Large intestine (tissue), 3 donors: ENCODE measurements at regions not wholly inside any gene's neighbourhood (a gene's known extent, or its start where the extent isn't known, plus 50 kb on each side); places are given as distances from the start of the nearest gene placed in this dataset.
"Not testable (repeated sequence)": the region's sequence is repeated elsewhere in the genome, so short reads cannot be mapped to it uniquely, and the experiment has no call there.

Experiments used
- DNase-seq, 2 donors: peaks; one replicate each; pipeline versions ENCODE4 v3.0.0 to v3.0.0-alpha.2; 2013
- H3K27ac ChIP-seq: one replicate; pipeline ENCODE4 v1.5.1; 2013; ENCODE audit warnings: low read length
- H3K27me3 ChIP-seq: 2 replicates; pipeline ENCODE4 v1.6.1; 2013; ENCODE audit warnings: low read length; ENCODE audit not compliant: control insufficient read depth, insufficient read depth
- H3K36me3 ChIP-seq: 2 replicates; pipeline ENCODE4 v1.6.1; 2013; ENCODE audit warnings: low read length; ENCODE audit not compliant: control insufficient read depth, insufficient read depth
- H3K4me1 ChIP-seq: one replicate; pipeline ENCODE4 v1.6.1; 2013; ENCODE audit warnings: low read length; ENCODE audit not compliant: control insufficient read depth, insufficient read depth
- H3K4me3 ChIP-seq: one replicate; pipeline ENCODE4 v1.5.1; 2013; ENCODE audit warnings: low read length
- H3K9me3 ChIP-seq: one replicate; pipeline ENCODE4 v1.6.1; 2013; ENCODE audit warnings: mild to moderate bottlenecking, low read depth, low read length, moderate library complexity; ENCODE audit not compliant: control insufficient read depth
- WGBS: methylation state at CpG from one replicate; pipeline ENCODE4 v1.1.5; 2013; ENCODE audit warnings: low lambda C conversion rate; ENCODE audit not compliant: insufficient coverage; 5-methylcytosine and 5-hydroxymethylcytosine counted together

- WGBS: no CpG with 5 or more reads among the region's 3 CpGs
- Histone ChIP-seq H3K36me3 (no peaks in the 10 kb centered on the region), H3K4me3 (no peak overlapping the region)
These were observed 69.4 kb upstream of the GAS1 start for GRCh38 chr9:87016681-87017080.

GRCh38 chr9:87020169-87020950 lies 73.1 kb upstream of the GAS1 start:
- WGBS: no CpG with 5 or more reads among the region's 4 CpGs
- Histone ChIP-seq H3K27me3 (no peaks in the 10 kb centered on the region), H3K4me1 (no peaks in the 10 kb centered on the region), H3K36me3 (no peaks in the 10 kb centered on the region), H3K4me3 (no peak overlapping the region), H3K27ac (no peak overlapping the region), H3K9me3 (no peaks in the 10 kb centered on the region)
- peak in 1 of 2 donors; percentile 26 for DNase-seq

More at GRCh38 chr9:87016681-87017080, 69.4 kb upstream of the GAS1 start:
- no peak for DNase-seq
- Histone ChIP-seq H3K4me1 (no peaks in the 10 kb centered on the region), H3K27ac (no peak overlapping the region), H3K27me3 (no peaks in the 10 kb centered on the region), H3K9me3 (no peaks in the 10 kb centered on the region)

- Histone ChIP-seq H3K4me3 (no peak overlapping the region), H3K27me3 (no peaks in the 10 kb centered on the region), H3K36me3 (no peaks in the 10 kb centered on the region), H3K4me1 (no peaks in the 10 kb centered on the region), H3K9me3 (no peaks in the 10 kb centered on the region), H3K27ac (no peak overlapping the region)
- no peak for DNase-seq
- 71% methylated on average over 1 of the region's 1 CpG for WGBS
These were observed 74.9 kb upstream of the GAS1 start for GRCh38 chr9:87022178-87022577.

- Histone ChIP-seq H3K9me3 (no peaks in the 10 kb centered on the region), H3K36me3 (no peaks in the 10 kb centered on the region), H3K4me1 (no peaks in the 10 kb centered on the region), H3K27ac (no peak overlapping the region), H3K4me3 (no peak overlapping the region), H3K27me3 (no peaks in the 10 kb centered on the region)
- no peak for DNase-seq
These were observed 78.9 kb upstream of the GAS1 start for GRCh38 chr9:87026204-87026603.

GRCh38 chr9:87028836-87029235 lies 81.5 kb upstream of the GAS1 start:
- not testable (repeated sequence) for H3K9me3 ChIP-seq, H3K4me1 ChIP-seq, DNase-seq, H3K27ac ChIP-seq, H3K27me3 ChIP-seq, H3K36me3 ChIP-seq, H3K4me3 ChIP-seq
- WGBS: no CpG with 5 or more reads among the region's 4 CpGs

- no peaks in the 10 kb centered on the region for H3K9me3 ChIP-seq
- no peak overlapping the region for H3K27ac ChIP-seq
- peaks cover 2% of the 10 kb centered on the region for H3K27me3 ChIP-seq
- H3K4me3 ChIP-seq: no peak overlapping the region
- no peaks in the 10 kb centered on the region for H3K4me1 ChIP-seq
- DNase-seq: no peak
- H3K36me3 ChIP-seq: no peaks in the 10 kb centered on the region
- WGBS: 80% methylated on average over 1 of the region's 1 CpG
These were observed 82.6 kb upstream of the GAS1 start for GRCh38 chr9:87029905-87030304.

GRCh38 chr9:87034841-87035240 lies 87.5 kb upstream of the GAS1 start:
- no peaks in the 10 kb centered on the region for H3K4me1 ChIP-seq
- no peak overlapping the region for H3K4me3 ChIP-seq
- peaks cover 2% of the 10 kb centered on the region for H3K27me3 ChIP-seq
- DNase-seq: no peak
- H3K27ac ChIP-seq: peak overlapping the region; percentile 46
- no peaks in the 10 kb centered on the region for H3K9me3 ChIP-seq
- WGBS: 92% methylated on average over 2 of the region's 8 CpGs
- no peaks in the 10 kb centered on the region for H3K36me3 ChIP-seq

GRCh38 chr9:87035879-87036278 lies 88.6 kb upstream of the GAS1 start:
- Histone ChIP-seq H3K4me1 (no peaks in the 10 kb centered on the region), H3K4me3 (no peak overlapping the region), H3K9me3 (no peaks in the 10 kb centered on the region), H3K27ac (no peak overlapping the region), H3K27me3 (peaks cover 2% of the 10 kb centered on the region), H3K36me3 (no peaks in the 10 kb centered on the region)
- 60% methylated on average over 1 of the region's 5 CpGs for WGBS
- DNase-seq: no peak

GRCh38 chr9:87036506-87036905 lies 89.2 kb upstream of the GAS1 start:
- Histone ChIP-seq H3K27me3 (peaks cover 2% of the 10 kb centered on the region), H3K27ac (no peak overlapping the region), H3K4me3 (no peak overlapping the region), H3K9me3 (no peaks in the 10 kb centered on the region), H3K4me1 (no peaks in the 10 kb centered on the region), H3K36me3 (no peaks in the 10 kb centered on the region)
- no peak for DNase-seq
- WGBS: 50% methylated on average over 1 of the region's 2 CpGs

- Histone ChIP-seq H3K36me3 (no peaks in the 10 kb centered on the region), H3K27me3 (no peaks in the 10 kb centered on the region), H3K4me1 (no peaks in the 10 kb centered on the region), H3K4me3 (no peak overlapping the region), H3K27ac (no peak overlapping the region), H3K9me3 (no peaks in the 10 kb centered on the region)
- WGBS: no CpG with 5 or more reads among the region's 1 CpG
- no peak for DNase-seq
These were observed 92.6 kb upstream of the GAS1 start for GRCh38 chr9:87039809-87040392.
